Thyroid gland (tissue), 4 donors: ENCODE measurements at regions not wholly inside any gene's neighbourhood (a gene's known extent, or its start where the extent isn't known, plus 50 kb on each side); places are given as distances from the start of the nearest gene placed in this dataset.

Experiments
- CTCF ChIP-seq, 6 experiments: fragments of 200-600 bp in 3 of 6; fragments of 450-650 bp in 3 of 6; sonication (generic) in 3 of 6; IDR thresholded peaks; one replicate each; pipeline ENCODE4 v1.5.1; 2016 to 2019; ENCODE audit warnings: antibody characterized with exemption in 6 of 6, mild to moderate bottlenecking in 2 of 6, inconsistent platforms in 1 of 6, moderate library complexity in 1 of 6
- POLR2A ChIP-seq, 2 donors: fragments of 450-650 bp; IDR thresholded peaks; one replicate each; pipeline ENCODE4 v1.6.1; 2017; ENCODE audit warnings: antibody characterized with exemption in 2 of 2, mild to moderate bottlenecking in 2 of 2, moderate library complexity in 1 of 2

GRCh38 chr16:7057458-7057857 is 275.2 kb upstream of the RBFOX1 start:
- TF ChIP-seq CTCF (IDR thresholded peaks at IDR 0.05) (no peak), POLR2A (IDR thresholded peaks at IDR 0.05) (no peak)
